ENCODE measurements at regions not wholly inside any gene's neighbourhood (a gene's known extent, or its start where the extent isn't known, plus 50 kb on each side); places are given as distances from the start of the nearest gene placed in this dataset.
"Not testable (repeated sequence)": the region's sequence is repeated elsewhere in the genome, so short reads cannot be mapped to it uniquely, and the experiment has no call there.

DNA sequence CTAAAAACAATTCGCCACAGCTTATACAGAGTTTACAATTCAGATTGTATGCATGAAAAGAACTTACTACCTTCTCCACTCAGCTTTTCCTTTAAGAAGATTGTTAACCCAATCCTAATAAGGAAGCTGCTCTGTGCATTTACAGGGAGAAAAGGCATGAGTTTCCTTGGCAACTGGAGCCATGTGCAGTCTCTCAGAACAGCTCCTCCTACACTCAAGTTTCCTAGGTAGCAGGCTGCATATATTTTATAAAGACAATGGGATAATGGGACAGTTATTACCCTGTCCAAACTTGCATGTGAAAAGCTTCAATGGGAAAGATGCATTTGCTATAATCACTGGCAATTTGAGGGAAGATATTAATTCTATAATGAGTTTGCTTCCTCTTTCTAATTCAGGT, 125.5 kb upstream of the TRPC4 start:
- DNase-seq, result no peak

DNA sequence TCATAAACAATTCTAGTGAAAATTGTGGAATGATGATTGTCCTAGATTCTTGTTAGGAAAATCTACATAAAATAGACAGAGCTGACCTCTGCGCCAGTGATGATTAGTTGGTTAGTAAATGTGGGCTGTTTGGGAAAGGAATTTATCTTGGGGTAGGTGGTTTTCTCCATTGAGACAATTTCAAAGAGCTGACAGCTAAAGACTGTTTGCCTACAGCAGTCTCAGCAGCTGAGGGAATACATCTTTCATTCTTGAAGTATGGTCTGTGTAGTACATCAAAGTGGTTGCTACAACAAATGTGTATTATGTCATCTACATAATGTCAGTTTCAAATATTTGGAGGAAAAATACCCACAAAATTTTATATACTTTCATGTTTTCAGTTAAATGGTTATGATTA, 117.2 kb upstream of the TRPC4 start:
- DNase-seq, result no peak

DNA sequence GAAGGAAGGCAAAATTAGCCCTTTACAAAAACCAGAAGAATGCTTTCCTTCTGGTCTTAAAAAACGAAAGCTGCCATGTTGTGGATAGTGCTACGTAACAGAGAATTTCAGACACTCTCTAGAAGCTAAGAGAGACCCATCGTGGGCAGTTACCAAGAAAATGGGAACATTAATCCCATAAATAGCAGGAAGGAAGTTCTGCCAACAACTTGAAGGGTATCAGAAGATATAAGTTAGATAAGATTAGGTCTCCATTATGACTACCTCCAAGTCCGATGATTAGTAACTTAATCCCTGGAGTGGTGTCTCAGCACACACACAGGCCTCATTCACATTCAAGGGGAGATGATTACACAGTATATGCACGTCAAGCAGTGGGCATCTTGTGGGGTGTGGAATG, 115.7 kb upstream of the TRPC4 start:
- no peak for DNase-seq

DNA sequence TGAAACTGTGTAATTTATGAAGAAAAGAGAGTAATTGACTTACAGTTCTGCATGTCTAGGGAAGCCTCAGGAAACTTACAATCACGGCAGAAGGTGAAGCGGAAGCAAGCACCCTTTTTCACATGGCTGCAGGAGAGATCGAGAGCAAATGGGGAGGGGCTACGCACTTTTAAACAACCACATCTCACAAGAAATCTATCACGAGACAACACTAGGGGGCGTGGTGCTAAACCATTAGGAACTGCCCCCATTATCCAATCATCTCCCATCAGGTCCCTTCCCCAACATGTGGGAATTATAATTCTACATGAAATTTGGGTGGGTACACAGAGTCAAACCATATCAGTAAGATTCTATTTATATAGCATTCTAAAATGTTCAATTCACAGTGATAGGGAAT, 114.8 kb upstream of the TRPC4 start:
- no peak for DNase-seq

DNA sequence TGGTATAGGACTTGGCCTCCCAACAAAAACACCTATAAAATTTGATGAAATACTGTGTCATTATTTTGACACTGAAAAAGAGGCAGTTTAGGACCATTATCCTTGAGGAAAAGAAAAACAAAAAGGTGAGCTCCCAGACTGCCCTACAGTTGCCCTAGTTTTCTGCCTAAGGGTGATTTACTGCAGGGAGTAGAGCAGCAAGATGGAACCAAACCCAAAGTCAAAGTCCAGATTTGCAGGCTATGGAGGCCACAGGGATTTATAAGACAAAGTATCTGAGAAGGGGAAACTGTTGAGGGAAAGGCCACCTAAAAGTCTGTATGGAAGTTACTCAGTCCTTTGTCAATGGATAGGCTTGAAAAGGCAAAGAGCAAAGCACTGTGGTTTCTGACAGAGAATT, 112.4 kb upstream of the TRPC4 start:
- DNase-seq, result no peak

DNA sequence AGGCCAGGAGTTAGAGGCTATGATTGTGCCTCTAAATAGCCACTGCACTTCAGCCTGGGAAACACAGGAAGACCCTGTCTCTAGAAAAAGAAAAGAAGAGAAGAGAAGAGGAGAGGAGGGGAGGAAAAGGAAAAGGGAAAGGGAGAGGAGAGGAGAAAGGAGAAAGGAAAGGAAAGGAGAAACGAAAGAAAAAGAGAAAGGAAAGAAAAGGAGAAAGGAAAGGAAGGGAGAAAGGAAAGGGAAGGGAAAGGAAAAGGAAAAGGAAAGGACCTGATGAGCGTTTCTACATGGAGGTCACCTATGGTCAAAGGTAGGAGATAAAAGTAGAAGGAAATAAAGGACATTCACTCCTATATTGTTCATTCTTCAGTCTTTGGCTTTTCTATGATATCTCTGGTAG, 109.1 kb upstream of the TRPC4 start:
- DNase-seq, result no peak

DNA sequence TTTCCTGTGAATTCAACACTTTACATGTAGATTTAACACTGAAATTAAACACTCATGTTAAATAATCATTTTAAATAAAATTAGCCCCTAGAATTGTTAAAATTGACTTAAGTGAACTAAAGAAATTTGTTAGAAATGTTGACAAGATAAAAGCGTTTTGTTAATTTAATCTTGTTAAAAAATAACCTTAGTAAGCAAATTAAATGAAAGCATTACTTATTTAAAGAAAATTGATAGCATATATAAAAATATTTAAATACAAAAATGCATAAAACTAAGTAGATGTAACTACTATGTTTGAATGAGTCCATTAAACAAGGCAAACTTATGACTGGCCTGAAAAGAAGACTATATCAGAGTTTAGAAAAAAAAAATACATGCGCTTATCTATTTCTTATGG, 99.0 kb upstream of the TRPC4 start:
- DNase-seq, result no peak

DNA sequence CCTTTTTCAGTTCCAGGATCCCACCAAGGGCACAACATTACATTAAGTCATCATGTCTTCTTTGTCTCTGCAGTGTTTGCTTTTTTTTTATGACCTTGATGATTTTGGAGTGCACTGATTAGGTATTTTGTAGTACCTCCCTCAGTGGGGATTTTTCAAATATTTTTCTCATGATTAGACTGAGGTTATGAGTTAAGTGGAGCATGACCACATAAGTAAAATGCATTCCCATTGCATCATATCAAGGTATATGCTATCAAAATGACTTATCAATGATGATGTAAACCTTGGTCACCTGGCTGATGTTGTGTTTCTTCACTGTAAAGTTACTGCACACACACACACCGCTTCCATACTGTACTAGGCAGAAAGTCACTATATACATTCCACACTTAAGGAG, 96.7 kb upstream of the TRPC4 start:
- no peak for DNase-seq

DNA sequence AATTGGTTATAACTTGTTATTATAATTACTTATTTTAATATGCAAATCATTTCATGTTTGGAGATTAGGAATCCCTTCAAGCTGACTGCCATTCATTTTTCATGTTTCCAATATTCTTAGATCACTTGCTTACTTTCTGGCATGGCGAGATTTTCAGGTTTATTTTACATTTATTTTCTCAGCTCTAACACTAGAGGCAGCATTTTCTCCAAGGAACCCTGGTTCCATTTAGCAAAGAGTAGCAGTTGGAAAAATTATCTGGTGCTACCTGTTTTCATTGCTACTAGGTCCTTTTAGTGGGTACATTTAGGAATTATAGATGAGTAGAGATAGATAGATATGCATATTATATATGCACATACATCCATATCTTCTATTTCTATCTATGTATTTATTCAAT, 90.9 kb upstream of the TRPC4 start:
- DNase-seq, result no peak

DNA sequence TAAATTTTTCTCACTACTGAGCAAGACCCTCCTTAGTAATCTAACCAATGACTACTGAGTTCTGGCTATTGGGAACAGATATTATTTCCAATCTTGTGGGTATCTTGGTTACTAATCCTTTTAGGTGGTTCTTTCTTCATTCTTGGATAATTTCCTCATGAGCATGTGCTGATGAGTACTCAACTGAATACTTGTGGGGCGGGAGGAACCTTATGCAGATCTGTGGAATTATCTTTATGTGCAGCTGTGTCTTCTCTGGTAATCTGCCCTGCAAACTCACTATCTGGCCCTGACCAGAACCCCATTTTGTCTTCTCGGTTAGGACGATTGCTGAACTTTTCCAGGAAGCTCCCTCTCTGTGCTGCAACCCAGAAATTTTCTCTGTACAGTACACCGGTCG, 89.7 kb upstream of the TRPC4 start:
- no peak for DNase-seq

DNA sequence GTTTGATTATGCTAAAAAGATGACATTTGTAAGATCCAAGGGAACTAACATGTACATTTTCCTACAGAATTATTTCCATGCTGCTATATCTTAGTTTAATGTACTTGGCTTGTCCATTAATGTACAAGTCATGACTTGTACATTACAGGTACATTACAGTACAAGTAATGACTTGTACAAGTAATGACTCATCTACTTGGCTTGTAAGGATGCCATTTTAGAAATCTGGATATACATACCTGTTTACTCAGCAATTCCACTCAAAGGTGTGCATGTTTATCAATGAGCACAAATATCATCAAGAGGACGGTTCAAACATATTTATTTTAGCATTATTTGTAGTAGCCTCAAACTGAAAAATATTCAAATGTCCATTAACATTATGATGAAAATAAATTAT, 87.0 kb upstream of the TRPC4 start:
- DNase-seq, result no peak

DNA sequence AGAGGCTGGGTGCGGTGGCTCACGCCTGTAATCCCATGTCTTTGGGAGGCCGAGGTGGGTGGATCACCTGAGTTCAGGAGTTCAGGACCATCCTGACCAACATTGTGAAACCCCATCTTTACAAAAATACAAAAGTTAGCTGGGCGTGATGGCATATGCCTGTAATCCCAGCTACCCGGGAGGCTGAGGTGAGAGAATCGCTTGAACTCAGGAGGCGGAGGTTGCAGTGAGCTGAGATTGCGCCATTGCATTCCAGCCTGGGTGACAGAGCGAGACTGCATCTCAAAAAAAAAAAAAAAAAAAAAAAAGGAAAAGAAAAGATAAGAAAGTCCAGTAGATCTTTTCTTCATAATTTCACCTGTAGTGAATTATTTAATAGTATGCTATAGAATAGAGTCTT, 85.0 kb upstream of the TRPC4 start:
- DNase-seq, result not testable (repeated sequence)

DNA sequence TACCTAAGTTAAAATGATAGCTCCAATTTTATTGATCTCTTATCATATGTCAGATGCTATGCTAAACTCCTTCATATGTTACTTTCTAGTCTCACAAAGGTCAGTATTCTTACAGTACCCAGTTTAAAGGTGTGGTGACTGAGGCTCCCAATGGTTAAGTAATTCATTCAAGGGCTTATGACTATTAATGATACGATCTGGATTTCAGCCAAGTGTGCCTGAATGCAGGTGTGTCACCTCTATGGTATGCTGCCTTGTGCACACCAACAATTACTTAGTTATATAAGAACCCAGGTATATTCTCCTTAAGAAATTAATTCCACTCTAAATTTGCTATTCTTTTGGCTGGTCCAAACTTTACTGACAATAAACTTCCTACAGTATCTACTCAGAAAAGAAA, 84.6 kb upstream of the TRPC4 start:
- no peak for DNase-seq

DNA sequence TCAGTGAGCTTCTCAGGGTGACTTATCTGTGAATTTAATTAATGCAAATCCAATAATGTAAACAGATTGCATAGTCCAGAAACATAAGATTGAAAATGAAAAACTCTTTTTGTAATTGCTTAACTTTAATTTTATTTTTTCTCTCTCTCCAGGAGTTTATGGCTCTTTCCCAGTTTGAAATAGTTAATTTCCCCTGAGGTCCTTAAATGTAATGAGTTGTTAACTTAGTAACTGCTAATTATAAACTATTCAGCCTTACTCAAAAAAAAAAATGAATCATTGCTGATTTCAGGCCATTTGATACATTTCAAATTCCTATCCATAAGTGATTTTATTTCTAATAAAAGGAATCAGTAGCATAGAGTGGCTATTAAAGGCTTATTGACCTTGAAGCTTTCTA, 84.1 kb upstream of the TRPC4 start:
- DNase-seq, result no peak

DNA sequence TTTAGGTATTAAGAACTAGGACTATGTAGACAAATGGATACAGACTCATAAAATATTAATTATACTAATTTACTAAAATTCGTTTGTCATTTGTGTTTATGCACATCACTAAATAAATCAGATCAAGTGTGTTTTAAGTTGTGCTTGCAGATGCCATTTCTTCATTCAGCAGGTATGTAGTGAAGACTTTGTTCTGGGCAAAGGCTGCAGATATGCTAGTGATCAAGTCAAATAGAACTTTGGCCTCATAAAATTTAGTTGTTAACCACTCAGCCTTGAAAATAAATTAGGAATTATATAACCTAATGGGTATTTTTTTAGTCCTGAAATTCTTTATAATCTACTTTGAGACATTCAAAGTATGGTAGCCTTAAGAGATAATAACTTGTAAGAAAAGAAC, 80.4 kb upstream of the TRPC4 start:
- no peak for DNase-seq

DNA sequence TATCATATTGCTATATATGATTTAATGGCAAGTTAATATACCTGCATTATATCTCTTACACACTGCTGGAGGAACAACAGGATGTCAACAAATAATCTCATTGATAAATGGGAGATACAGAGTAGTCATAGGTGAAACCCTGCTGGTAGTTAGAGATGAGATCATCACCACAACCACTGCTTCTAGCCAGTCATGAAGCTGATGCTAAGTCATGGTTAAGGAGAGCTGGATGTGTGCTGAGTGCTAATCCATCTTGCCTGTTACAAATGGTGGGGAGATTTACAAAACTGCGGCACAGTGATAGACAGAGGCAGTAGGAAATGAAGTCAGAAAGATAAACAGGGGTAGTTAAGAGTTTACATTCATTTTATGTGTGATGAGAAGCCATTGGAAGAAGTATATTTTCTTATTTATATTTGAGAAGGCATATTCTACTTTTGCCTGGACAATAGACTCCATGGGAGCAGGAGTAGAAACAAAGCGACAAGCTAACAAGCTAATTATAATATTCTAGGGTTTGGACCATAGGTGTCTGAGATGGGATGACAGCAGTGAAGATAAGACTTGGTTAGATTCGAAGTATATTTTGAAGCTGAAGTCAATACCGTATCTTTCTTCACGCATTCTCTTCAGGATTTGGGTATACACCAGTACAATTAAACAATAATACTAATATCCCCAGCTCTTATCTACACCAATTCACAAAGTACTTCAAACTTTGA, 78.0 kb upstream of the TRPC4 start:
- no peak for DNase-seq

DNA sequence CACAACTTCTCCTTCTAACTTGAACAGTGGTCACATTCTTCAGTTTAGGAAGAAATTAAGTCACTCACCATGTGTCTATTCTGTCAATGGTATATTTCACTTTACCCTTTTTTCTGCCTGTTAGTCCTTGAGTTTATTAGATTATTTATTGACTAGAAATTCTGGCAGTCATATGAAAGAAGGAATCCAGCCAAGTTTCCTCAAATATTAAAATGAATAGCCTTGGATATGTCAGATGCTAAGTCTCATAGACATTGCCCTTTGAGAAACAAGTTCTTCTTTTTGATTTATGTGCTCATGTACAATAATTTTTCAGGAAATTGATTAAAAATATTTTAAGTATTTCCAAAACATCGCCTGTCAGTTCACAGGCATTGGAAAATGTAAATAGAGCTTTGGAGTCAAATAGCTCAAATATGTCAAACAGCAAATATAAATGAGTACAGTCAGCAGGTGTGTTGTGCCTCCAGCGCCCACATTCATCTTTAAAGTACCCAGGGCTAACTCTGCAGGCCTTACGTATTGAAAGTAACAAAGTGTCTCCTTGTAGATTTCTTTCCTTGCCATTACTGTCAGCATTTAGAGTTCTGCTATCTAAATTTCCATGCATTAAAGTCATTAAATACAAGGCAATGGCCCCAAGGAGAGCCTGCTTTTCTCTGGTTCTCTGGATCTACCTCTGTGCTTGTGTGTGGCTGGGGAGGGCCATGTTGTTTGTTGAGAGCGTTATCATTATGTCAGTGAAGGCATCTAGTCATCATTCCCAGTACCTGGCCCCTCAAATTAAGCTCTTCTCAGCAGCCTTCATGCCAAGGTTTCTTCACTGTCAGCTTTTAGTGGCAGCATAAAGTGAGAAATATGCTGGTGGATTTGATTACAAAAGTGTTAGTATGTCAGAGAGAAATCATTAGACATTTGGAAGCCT, 76.3 kb upstream of the TRPC4 start:
- no peak for DNase-seq

DNA sequence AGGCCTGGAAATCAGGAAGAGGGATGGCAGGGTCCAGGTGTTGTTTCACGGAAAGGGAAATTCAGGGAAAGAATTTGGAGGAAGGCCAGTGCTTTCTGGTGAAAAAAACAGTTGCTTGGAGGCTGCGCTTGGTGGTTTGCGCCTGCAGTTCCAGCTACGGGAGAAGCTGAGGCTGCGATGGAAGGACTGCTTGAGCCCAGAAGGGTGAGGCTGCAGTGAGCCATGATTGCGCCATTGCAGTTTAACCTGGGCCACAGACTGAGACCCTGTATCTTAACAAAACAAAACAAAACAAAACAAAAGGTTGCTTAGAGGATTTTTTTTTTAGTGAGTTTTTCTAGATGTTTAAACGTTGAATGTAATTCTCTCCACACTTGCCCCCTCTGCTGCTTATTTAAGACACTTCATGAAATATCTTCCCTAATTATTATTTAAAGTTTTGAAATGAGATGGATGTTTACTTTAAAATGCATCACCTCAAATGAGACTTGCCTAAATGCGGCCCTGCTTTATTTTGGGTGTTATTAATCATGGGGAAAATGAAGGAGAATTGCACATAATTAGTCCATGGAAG, 75.4 kb upstream of the TRPC4 start:
- DNase-seq, result no peak

DNA sequence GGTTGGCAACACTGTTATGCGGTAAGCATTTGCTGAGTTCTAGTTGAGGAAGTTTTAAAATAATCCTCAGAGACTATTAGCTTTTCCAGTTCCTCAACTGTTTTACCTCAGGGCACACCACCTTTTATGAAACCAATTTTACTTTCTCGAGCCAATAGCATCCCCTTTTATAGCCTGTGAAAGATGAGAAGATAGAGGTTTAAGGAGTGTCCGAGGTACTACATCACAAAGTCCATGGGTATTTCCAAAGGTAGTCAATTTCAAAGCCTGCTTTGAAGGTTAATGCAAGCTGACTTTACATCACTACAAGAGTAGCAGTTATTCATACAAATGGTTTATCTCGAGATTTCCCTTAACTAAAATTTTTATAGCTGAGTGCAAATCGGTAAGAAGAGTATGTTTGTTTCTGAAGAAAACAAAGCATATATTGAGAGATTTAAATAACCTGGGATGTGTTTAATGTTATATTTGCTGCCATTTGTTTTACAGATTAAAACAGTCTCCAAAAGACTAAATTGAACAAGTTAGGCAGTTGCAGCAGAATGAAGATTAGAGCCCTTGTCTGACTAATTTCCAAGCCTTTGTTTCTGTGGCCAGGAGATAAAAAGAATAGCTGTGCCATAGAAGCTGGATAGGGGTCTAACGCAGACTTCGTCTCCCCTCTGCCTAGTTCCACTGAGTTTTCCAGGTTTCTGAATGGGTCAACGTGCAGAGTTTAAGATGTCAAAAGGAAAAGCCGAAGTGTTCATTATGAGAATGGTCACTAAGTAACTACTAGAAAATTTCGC, 74.7 kb upstream of the TRPC4 start:
- no peak for DNase-seq

DNA sequence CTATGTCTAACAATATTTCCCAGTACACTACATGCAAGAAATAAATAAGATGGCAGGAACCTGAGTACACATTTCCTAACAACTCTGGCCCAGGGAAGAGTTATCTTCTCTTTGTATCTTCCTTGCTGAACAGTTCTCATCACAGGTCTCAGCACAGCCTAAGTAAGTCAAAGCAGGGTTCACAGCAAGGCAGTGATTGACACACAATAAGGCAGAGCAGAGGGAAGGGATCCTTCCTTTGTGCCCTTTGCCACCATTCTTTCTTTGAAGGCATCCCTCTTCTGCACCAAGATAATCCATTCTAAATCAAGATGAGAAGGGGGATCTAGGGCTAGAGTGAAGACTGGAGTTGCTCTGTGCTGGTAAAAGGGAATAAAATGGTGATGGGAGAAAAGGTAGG, 73.4 kb upstream of the TRPC4 start:
- no peak for DNase-seq

DNA sequence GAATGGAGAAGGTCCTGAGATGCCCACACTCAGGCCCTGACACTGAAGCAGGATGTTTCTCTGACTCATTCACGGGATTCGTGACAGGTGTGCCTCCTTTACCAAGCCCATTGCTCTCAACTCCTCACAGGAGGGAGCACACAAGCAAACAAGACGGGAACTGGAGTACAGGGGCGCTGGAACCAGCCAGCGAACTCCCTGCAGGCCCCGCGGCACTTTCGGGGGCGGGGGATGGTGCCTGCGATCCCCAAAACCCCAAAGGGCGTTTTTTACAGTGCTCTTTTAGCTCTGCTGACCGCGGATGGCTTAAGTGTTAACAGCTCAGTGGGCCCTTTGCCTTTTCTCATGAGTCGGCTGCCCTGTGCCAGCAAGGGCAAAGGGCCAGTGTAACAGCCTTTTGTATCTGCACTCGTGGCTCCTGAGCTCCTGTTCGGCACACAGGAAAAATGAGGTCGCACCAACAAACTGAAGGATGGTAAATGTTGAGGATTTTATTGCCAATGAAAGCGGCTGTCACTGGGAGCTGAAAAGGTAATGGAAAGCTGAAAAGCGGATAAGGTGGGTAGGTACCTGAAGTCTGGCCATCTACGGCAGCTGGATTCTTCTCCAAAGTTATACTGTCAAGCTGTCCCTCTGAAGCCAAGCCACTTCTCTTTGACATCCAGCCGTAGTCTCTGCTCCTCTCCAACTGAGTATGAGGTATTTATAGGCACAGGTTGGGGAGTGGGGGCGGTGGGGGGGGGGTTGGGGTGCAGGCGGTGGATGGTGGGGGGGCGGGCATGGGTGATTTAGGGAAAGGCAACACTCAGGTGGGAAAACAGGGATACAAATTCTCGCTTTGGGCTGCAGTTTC, 65.0 kb upstream of the TRPC4 start:
- no peak for DNase-seq

DNA sequence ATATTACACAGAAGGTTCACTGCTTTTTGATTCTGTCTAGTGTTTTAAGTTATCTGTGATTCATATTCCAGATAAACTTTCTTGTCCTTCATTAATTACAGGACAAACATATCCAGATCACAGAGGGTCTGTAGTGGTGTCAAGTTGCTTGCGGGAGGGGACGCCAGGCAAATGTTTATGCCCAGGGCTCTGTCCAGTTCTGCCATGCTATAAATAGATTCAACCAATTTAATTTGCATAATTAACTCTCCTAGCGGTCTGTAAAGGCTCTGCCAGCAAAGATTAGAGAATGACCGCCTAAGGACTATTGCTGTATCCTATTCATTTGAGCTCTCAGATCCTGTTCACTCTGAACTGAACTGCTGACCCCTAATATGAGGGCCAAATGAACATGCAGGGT, 59.7 kb upstream of the TRPC4 start:
- no peak for DNase-seq

Data from stimulated activated CD4-positive, alpha-beta T cell treated with anti-CD3 and anti-CD28 coated beads, Interleukin-15, amount 100 ng/mL, for 24 hours (primary cell).